Psoas muscle (tissue), 7 donors: ENCODE measurements at regions not wholly inside any gene's neighbourhood (a gene's known extent, or its start where the extent isn't known, plus 50 kb on each side); places are given as distances from the start of the nearest gene placed in this dataset.
"Not testable (repeated sequence)": the region's sequence is repeated elsewhere in the genome, so short reads cannot be mapped to it uniquely, and the experiment has no call there.

Source experiments
- ATAC-seq, 4 donors: fragments of 200-7000 bp; cut with Tn5 transposase; one replicate each; pipeline ENCODE4 v1.9.1; 2020; ENCODE audit warnings: moderate library complexity in 3 of 4, mild to moderate bottlenecking in 2 of 4
- DNase-seq, 2 donors: peaks; one replicate each; pipeline ENCODE4 v3.0.0-alpha.2; 2020
- H3K27ac ChIP-seq: fragments of 200-600 bp; one replicate; pipeline ENCODE4 v1.8.0; 2022
- H3K27me3 ChIP-seq, 3 donors: fragments of 200-600 bp in 1 of 3; one replicate each; pipeline versions ENCODE4 v1.6.1 to v1.8.0; 2013 to 2022; ENCODE audit warnings: low read length in 2 of 3, mild to moderate bottlenecking in 2 of 3, moderate library complexity in 1 of 3; ENCODE audit not compliant: insufficient read depth in 3 of 3
- H3K36me3 ChIP-seq, 2 donors: fragments of 200-600 bp in 1 of 2; one replicate each; pipeline versions ENCODE4 v1.6.1 to v1.8.0; 2013 to 2022; ENCODE audit warnings: low read depth in 1 of 2, mild to moderate bottlenecking in 1 of 2, moderate library complexity in 1 of 2; ENCODE audit not compliant: insufficient read depth in 1 of 2
- H3K4me1 ChIP-seq: fragments of 200-600 bp; one replicate; pipeline ENCODE4 v1.8.0; 2022
- H3K4me3 ChIP-seq: fragments of 200-600 bp; one replicate; pipeline ENCODE4 v1.8.0; 2022; ENCODE audit warnings: mild to moderate bottlenecking
- H3K9me3 ChIP-seq: fragments of 200-600 bp; one replicate; pipeline ENCODE4 v1.8.0; 2022
- WGBS, 3 donors: extraction: QIAGEN DNeasy Blood & Tissue Kit; methylation state at CpG; one replicate each; pipeline versions ENCODE4 v1.1.6 to v1.1.7; 2013; 5-methylcytosine and 5-hydroxymethylcytosine counted together
- intact Hi-C, 2 donors: fragments of 100-400 bp; cut with DNase I; formaldehyde crosslinking; loops; one replicate each; pipeline versions ENCODE4 v1.11.0 to v1.14.2; 2022
- TF ChIP-seq, protein P1 (sequence below): fragments of 200-600 bp; IDR thresholded peaks from one replicate; pipeline ENCODE4 v1.8.0; 2022; ENCODE audit warnings: antibody characterized with exemption
- donor health status: healthy with polysubstance abuse.
- donor health status: DM: no; HTN: no; CAD: no; lungs with moderate emphysema.
- donor health status: Bipolar disorder and iron deficiency.
- donor health status: healthy.
- donor health status: DM: yes; HTN: yes; CAD: no.
- donor health status: DM: no; HTN: no; CAD: no.
- donor health status: DM: yes; HTN: yes; CAD: no.

DNA sequence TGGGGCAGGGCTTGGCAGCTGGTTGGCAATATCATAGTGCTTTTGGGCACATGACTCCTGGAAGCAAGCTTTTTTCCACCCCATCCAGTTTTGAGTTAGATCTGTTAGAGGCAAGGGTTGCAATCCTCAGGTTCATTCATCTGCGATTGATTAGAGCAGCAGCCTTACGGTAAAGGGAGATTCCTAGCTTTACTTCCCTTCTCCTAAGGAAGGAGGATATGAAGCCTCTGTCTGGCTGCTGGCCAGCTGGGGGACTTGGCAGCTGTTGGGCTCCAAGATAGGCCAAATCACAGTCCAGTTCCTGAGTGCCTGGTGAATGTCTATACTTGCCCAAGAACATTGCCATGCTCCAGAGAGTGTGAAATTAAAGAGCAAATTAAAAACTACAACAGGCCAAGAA is 113.4 kb upstream of the CCNH start:
- TF ChIP-seq, protein P1, sequence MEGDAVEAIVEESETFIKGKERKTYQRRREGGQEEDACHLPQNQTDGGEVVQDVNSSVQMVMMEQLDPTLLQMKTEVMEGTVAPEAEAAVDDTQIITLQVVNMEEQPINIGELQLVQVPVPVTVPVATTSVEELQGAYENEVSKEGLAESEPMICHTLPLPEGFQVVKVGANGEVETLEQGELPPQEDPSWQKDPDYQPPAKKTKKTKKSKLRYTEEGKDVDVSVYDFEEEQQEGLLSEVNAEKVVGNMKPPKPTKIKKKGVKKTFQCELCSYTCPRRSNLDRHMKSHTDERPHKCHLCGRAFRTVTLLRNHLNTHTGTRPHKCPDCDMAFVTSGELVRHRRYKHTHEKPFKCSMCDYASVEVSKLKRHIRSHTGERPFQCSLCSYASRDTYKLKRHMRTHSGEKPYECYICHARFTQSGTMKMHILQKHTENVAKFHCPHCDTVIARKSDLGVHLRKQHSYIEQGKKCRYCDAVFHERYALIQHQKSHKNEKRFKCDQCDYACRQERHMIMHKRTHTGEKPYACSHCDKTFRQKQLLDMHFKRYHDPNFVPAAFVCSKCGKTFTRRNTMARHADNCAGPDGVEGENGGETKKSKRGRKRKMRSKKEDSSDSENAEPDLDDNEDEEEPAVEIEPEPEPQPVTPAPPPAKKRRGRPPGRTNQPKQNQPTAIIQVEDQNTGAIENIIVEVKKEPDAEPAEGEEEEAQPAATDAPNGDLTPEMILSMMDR, result no peak
- intact Hi-C loops, result no loop called here
- Histone ChIP-seq H3K4me3 (no peak overlapping the region), H3K27ac (no peak overlapping the region), H3K9me3 (no peaks in the 10 kb centered on the region), H3K27me3 (no peaks in the 10 kb centered on the region), H3K36me3 (no peaks in the 10 kb centered on the region), H3K4me1 (no peaks in the 10 kb centered on the region)
- WGBS, 3 donors, result 47 to 63% (median 48%) methylated on average over 2 of the region's 2 CpGs
- DNase-seq, result no peak
- no peak for ATAC-seq

DNA sequence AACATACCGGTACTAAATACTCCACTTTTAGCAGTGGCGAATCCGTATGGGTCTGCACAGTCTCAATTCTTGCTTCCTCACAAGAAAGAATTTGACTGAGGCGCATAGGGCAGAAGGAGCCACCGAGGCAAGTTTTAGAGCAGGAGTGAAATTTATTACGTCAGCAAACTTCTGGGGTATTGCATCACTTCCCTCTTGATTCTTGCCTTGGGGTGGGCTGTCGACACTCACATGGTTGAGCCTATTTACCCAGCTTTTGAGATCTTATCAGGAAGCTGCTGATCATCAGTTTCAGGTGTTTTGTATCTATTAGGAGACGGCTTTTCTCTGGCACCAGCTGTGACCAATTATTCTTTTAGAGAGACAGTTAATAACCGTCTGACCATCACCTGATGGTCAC is 111.5 kb upstream of the CCNH start:
- DNase-seq (no peak), ATAC-seq (no peak)
- Histone ChIP-seq H3K4me3 (no peak overlapping the region), H3K36me3 (no peaks in the 10 kb centered on the region), H3K9me3 (no peaks in the 10 kb centered on the region), H3K27me3 (no peaks in the 10 kb centered on the region), H3K4me1 (no peaks in the 10 kb centered on the region), H3K27ac (no peak overlapping the region)
- WGBS, 3 donors, result 51 to 53% (median 52%) methylated on average over 9 of the region's 9 CpGs
- TF ChIP-seq, protein P1, result no peak
- intact Hi-C loops, result no loop called here

DNA sequence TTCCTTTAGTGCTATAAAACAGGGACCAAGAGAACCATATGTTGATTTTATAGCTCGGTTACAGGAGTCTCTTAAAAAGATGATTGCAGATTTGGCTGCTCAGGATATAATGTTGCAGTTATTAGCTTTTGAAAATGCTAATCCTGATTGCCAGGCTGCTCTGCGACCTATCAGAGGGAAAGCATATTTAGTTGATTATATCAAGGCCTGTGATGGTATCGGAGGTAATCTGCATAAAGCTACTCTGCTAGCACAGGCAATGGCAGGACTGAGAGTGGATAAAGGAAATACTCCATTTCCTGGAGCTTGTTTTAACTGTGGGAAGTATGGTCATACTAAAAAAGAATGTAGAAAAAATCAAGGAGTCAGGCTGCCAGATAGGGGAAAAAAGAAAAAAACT is 99.0 kb upstream of the CCNH start:
- DNase-seq, H3K27ac ChIP-seq, intact Hi-C loops, H3K9me3 ChIP-seq, H3K27me3 ChIP-seq, ATAC-seq, H3K4me3 ChIP-seq, H3K36me3 ChIP-seq, H3K4me1 ChIP-seq: not testable (repeated sequence)
- WGBS, 3 donors, result 45 to 70% (median 51%) methylated on average over 3 of the region's 3 CpGs

DNA sequence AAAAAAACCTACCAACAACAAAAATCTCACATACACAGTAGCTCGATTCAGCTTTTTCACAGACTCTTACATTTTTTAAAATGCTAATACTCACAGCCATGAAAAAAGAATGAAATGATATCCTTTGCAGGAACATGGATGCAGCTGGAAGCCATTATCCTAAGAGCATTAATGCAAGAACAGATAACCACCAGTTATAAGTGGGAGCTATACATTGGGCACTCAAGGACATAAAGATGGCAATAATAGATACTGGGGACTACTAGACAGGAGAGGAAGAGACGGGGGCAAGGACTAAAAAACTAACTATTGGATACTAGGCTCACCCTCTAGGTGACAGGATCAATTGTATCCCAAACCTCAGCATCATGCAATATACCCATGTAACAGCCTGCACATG is 90.3 kb upstream of the CCNH start:
- DNase-seq (no peak), ATAC-seq (no peak)
- no peak overlapping the region for H3K27ac ChIP-seq
- intact Hi-C loops, result no loop called here
- H3K36me3 ChIP-seq, result no peaks in the 10 kb centered on the region
- H3K4me3 ChIP-seq, result no peak overlapping the region
- 58 to 66% (median 66%) methylated on average over 2 of the region's 2 CpGs for WGBS, 3 donors
- no peaks in the 10 kb centered on the region for H3K27me3 ChIP-seq
- TF ChIP-seq, protein P1, result no peak
- no peaks in the 10 kb centered on the region for H3K9me3 ChIP-seq
- no peaks in the 10 kb centered on the region for H3K4me1 ChIP-seq

DNA sequence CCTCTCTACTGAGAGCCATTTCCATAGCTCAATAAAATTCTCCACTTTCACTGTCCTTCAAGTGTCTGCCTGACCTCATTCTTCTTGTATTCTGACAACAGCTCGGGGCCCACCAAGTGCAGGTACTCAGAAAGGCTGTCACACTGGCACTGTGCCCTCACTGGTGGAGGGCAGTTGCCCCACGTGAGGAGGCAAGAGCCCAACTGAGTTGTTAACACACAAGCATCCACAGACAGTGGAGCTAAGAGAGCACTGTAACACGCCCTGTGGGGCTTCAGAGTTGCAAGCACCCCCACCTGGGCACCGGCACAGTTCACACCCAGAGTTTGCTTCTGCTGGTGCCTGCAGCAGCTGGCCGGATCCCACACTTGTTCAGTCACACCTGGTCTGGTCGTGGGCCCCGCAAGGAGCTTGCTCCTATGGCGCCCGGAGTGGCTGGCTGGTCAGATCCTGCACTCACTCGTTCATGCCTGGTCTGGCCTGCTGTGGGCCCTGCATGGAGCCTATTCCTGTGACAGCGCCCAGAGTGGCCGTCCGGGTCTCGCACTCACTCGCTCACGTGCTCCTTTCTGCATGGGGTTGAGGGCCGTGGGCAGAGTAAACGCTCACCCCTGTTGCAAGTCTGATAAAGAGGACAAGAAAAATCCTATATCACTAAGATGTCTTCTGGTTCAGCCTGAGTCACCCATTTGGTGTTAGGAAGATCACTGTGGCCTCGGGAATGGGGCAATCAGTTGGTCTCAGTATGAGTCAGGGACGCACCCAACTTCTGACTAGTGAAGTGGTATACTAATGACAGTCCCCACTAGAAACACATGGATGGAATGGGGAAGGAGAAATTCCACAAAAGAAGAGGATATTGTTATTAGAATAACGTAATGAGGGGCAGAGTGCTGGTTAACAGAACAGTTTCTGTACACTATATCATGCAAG is 87.0 kb upstream of the CCNH start:
- peaks cover 4% of the 10 kb centered on the region for H3K9me3 ChIP-seq
- 80 to 83% (median 82%) methylated on average over 21 of the region's 21 CpGs for WGBS, 3 donors
- TF ChIP-seq, protein P1, result no peak
- ATAC-seq, result no peak
- H3K27me3 ChIP-seq, result no peaks in the 10 kb centered on the region
- no peak overlapping the region for H3K27ac ChIP-seq
- no peaks in the 10 kb centered on the region for H3K4me1 ChIP-seq
- intact Hi-C loops, result no loop called here
- peak in 1 of 2 donors; percentile 31 for DNase-seq
- H3K4me3 ChIP-seq, result no peak overlapping the region
- no peaks in the 10 kb centered on the region for H3K36me3 ChIP-seq
